Stomach (tissue), 4 donors: ENCODE measurements at regions not wholly inside any gene's neighbourhood (a gene's known extent, or its start where the extent isn't known, plus 50 kb on each side); places are given as distances from the start of the nearest gene placed in this dataset.

Source experiments
- CTCF ChIP-seq, 7 experiments: fragments of 450-650 bp in 4 of 7; fragments of 200-600 bp in 3 of 7; sonication (generic) in 3 of 7; IDR thresholded peaks; one replicate each; pipeline ENCODE4 v1.5.1; 2016 to 2019; ENCODE audit warnings: antibody characterized with exemption in 7 of 7, control low read depth in 2 of 7, mild to moderate bottlenecking in 1 of 7
- POLR2A ChIP-seq, 4 donors: fragments of 450-650 bp; IDR thresholded peaks; one replicate each; pipeline ENCODE4 v1.6.1; 2016; ENCODE audit warnings: antibody characterized with exemption in 4 of 4, control low read depth in 2 of 4, mild to moderate bottlenecking in 1 of 4, moderate library complexity in 1 of 4
- POLR2AphosphoS5 ChIP-seq, 3 donors: sonication (generic); formaldehyde crosslinking; IDR thresholded peaks; one replicate each; pipeline ENCODE4 v1.6.1; 2016; ENCODE audit warnings: antibody characterized with exemption in 3 of 3

GRCh38 chr4:187370918-187371317 is 624.7 kb upstream of the ZFP42 start:
- no peak for TF ChIP-seq POLR2A (IDR thresholded peaks at IDR 0.05)
- no peak for TF ChIP-seq CTCF (IDR thresholded peaks at IDR 0.05)
- no peak for TF ChIP-seq POLR2AphosphoS5 (IDR thresholded peaks at IDR 0.05)
